Hematopoietic multipotent progenitor cell treated with erythropoietin and hydrocortisone succinate and interleukin-3 and kit ligand, for 4 days (in vitro differentiated cells): ENCODE measurements at regions not wholly inside any gene's neighbourhood (a gene's known extent, or its start where the extent isn't known, plus 50 kb on each side); places are given as distances from the start of the nearest gene placed in this dataset.
"Not testable (repeated sequence)": the region's sequence is repeated elsewhere in the genome, so short reads cannot be mapped to it uniquely, and the experiment has no call there.

Experiments
- DNase-seq: peaks from one replicate; pipeline ENCODE4 v3.0.0-alpha.2; 2015

- DNase-seq: no peak
Observed at GRCh38 chr6:21335591-21335990, 258.0 kb upstream of the SOX4 start.

- no peak for DNase-seq
Observed at GRCh38 chr6:21337263-21337662, 256.3 kb upstream of the SOX4 start.

GRCh38 chr6:21340573-21340972 is 253.0 kb upstream of the SOX4 start:
- no peak for DNase-seq

GRCh38 chr6:21341910-21342309 is 251.6 kb upstream of the SOX4 start:
- DNase-seq: no peak

- no peak for DNase-seq
Observed at GRCh38 chr6:21342501-21342900, 251.1 kb upstream of the SOX4 start.

- DNase-seq: not testable (repeated sequence)
Observed at GRCh38 chr6:21345704-21346103, 247.8 kb upstream of the SOX4 start.

- no peak for DNase-seq
Observed at GRCh38 chr6:21348146-21348503, 245.4 kb upstream of the SOX4 start.

- DNase-seq: no peak
Observed at GRCh38 chr6:21348504-21349195, 244.9 kb upstream of the SOX4 start.

GRCh38 chr6:21349834-21350233 is 243.7 kb upstream of the SOX4 start:
- DNase-seq: no peak

- DNase-seq: no peak
Observed at GRCh38 chr6:21350926-21351325, 242.6 kb upstream of the SOX4 start.

- DNase-seq: no peak
Observed at GRCh38 chr6:21352131-21352530, 241.4 kb upstream of the SOX4 start.

GRCh38 chr6:21354805-21355238 is 238.7 kb upstream of the SOX4 start:
- DNase-seq: no peak

- DNase-seq: no peak
Observed at GRCh38 chr6:21355638-21356037, 237.9 kb upstream of the SOX4 start.

GRCh38 chr6:21357262-21357661 is 236.3 kb upstream of the SOX4 start:
- no peak for DNase-seq

GRCh38 chr6:21359926-21360325 is 233.6 kb upstream of the SOX4 start:
- no peak for DNase-seq

- DNase-seq: peak; percentile 9
Observed at GRCh38 chr6:21360336-21360735, 233.2 kb upstream of the SOX4 start.

GRCh38 chr6:21367148-21367547 is 226.4 kb upstream of the SOX4 start:
- no peak for DNase-seq

GRCh38 chr6:21367649-21368154 is 225.8 kb upstream of the SOX4 start:
- DNase-seq: no peak

GRCh38 chr6:21371061-21371460 is 222.5 kb upstream of the SOX4 start:
- DNase-seq: no peak

- no peak for DNase-seq
Observed at GRCh38 chr6:21371676-21372171, 221.8 kb upstream of the SOX4 start.

GRCh38 chr6:21375151-21376116 is 218.1 kb upstream of the SOX4 start:
- no peak for DNase-seq

- no peak for DNase-seq
Observed at GRCh38 chr6:21377356-21377755, 216.2 kb upstream of the SOX4 start.

- peak; percentile 23 for DNase-seq
Observed at GRCh38 chr6:21381331-21381963, 212.1 kb upstream of the SOX4 start.
